SK-N-DZ (cell line): ENCODE measurements at regions not wholly inside any gene's neighbourhood (a gene's known extent, or its start where the extent isn't known, plus 50 kb on each side); places are given as distances from the start of the nearest gene placed in this dataset.

Source experiments
- DNase-seq: peaks from one replicate; pipeline ENCODE4 v3.0.0-alpha.2; 2015; ENCODE audit warnings: low spot score

GRCh38 chr10:121171825-121172787 lies 320.9 kb downstream of the WDR11 start:
- no peak for DNase-seq

- DNase-seq, result no peak
Observed at GRCh38 chr10:121179006-121179405, 327.8 kb downstream of the WDR11 start.

GRCh38 chr10:121182219-121182618 lies 331.1 kb downstream of the WDR11 start:
- DNase-seq, result no peak

GRCh38 chr10:121183236-121183635 lies 332.1 kb downstream of the WDR11 start:
- peak; percentile 28 for DNase-seq

GRCh38 chr10:121183707-121184106 lies 332.5 kb downstream of the WDR11 start:
- no peak for DNase-seq

- DNase-seq, result no peak
Observed at GRCh38 chr10:121185816-121186455, 334.8 kb downstream of the WDR11 start.

GRCh38 chr10:121187391-121187790 lies 336.2 kb downstream of the WDR11 start:
- no peak for DNase-seq

GRCh38 chr10:121188005-121188404 lies 336.8 kb downstream of the WDR11 start:
- peak; percentile 51 for DNase-seq

GRCh38 chr10:121189066-121189465 lies 337.9 kb downstream of the WDR11 start:
- no peak for DNase-seq

GRCh38 chr10:121194696-121195523 lies 343.7 kb downstream of the WDR11 start:
- no peak for DNase-seq

- no peak for DNase-seq
Observed at GRCh38 chr10:121195524-121195910, 344.4 kb downstream of the WDR11 start.

- no peak for DNase-seq
Observed at GRCh38 chr10:121199081-121199480, 347.9 kb downstream of the WDR11 start.

- DNase-seq, result no peak
Observed at GRCh38 chr10:121205625-121206024, 354.5 kb downstream of the WDR11 start.

GRCh38 chr10:121211446-121211845 lies 360.3 kb downstream of the WDR11 start:
- no peak for DNase-seq

GRCh38 chr10:121213437-121213836 lies 362.3 kb downstream of the WDR11 start:
- no peak for DNase-seq

- DNase-seq, result no peak
Observed at GRCh38 chr10:121216295-121216694, 365.1 kb downstream of the WDR11 start.

- no peak for DNase-seq
Observed at GRCh38 chr10:121216721-121217181, 365.6 kb downstream of the WDR11 start.

GRCh38 chr10:121217331-121217730 lies 366.2 kb downstream of the WDR11 start:
- no peak for DNase-seq

- no peak for DNase-seq
Observed at GRCh38 chr10:121221072-121221471, 369.9 kb downstream of the WDR11 start.

- DNase-seq, result no peak
Observed at GRCh38 chr10:121221991-121222390, 370.8 kb downstream of the WDR11 start.

- DNase-seq, result no peak
Observed at GRCh38 chr10:121222842-121223241, 371.7 kb downstream of the WDR11 start.

GRCh38 chr10:121231079-121231478 lies 367.2 kb downstream of the FGFR2 start:
- DNase-seq, result no peak
